GM06990 (cell line): ENCODE measurements at regions not wholly inside any gene's neighbourhood (a gene's known extent, or its start where the extent isn't known, plus 50 kb on each side); places are given as distances from the start of the nearest gene placed in this dataset.

Experiments
- DNase-seq: peaks from one replicate; pipeline ENCODE4 v3.0.0-alpha.2; 2011; ENCODE audit not compliant: insufficient read length; ENCODE audit errors: extremely low read depth
- H3K27me3 ChIP-seq: replicated peaks from 2 replicates; pipeline ENCODE4 v1.6.0; 2011; ENCODE audit warnings: low read length; ENCODE audit not compliant: control insufficient read depth, insufficient read depth
- H3K36me3 ChIP-seq: 2 replicates; pipeline ENCODE4 v1.5.1; 2011; ENCODE audit warnings: low read length; ENCODE audit not compliant: control insufficient read depth, insufficient read depth
- H3K4me3 ChIP-seq: replicated peaks from 2 replicates; pipeline ENCODE4 v1.5.1; 2011; ENCODE audit warnings: low read depth, mild to moderate bottlenecking, control low read depth, low read length
- TF ChIP-seq, protein P1 (sequence below): IDR thresholded peaks from 2 replicates; pipeline ENCODE4 v1.5.1; 2011; ENCODE audit warnings: low read length, control low read depth, mild to moderate bottlenecking, inconsistent platforms; ENCODE audit not compliant: insufficient read depth, poor library complexity, severe bottlenecking

GRCh38 chr3:63089007-63089750 lies 188.9 kb upstream of the SYNPR start:
- DNase-seq, result no peak

GRCh38 chr3:63089751-63090132 lies 188.4 kb upstream of the SYNPR start:
- Histone ChIP-seq H3K36me3 (no peaks in the 10 kb centered on the region), H3K27me3 (no peaks in the 10 kb centered on the region), H3K4me3 (no peak overlapping the region)
- no peak for DNase-seq
- TF ChIP-seq, protein P1, sequence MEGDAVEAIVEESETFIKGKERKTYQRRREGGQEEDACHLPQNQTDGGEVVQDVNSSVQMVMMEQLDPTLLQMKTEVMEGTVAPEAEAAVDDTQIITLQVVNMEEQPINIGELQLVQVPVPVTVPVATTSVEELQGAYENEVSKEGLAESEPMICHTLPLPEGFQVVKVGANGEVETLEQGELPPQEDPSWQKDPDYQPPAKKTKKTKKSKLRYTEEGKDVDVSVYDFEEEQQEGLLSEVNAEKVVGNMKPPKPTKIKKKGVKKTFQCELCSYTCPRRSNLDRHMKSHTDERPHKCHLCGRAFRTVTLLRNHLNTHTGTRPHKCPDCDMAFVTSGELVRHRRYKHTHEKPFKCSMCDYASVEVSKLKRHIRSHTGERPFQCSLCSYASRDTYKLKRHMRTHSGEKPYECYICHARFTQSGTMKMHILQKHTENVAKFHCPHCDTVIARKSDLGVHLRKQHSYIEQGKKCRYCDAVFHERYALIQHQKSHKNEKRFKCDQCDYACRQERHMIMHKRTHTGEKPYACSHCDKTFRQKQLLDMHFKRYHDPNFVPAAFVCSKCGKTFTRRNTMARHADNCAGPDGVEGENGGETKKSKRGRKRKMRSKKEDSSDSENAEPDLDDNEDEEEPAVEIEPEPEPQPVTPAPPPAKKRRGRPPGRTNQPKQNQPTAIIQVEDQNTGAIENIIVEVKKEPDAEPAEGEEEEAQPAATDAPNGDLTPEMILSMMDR, result no peak

More at GRCh38 chr3:63089007-63089750, 188.9 kb upstream of the SYNPR start:
- no peaks in the 10 kb centered on the region for H3K27me3 ChIP-seq
- no peak overlapping the region for H3K4me3 ChIP-seq
- H3K36me3 ChIP-seq, result no peaks in the 10 kb centered on the region
- TF ChIP-seq, protein P1, result no peak

DNA sequence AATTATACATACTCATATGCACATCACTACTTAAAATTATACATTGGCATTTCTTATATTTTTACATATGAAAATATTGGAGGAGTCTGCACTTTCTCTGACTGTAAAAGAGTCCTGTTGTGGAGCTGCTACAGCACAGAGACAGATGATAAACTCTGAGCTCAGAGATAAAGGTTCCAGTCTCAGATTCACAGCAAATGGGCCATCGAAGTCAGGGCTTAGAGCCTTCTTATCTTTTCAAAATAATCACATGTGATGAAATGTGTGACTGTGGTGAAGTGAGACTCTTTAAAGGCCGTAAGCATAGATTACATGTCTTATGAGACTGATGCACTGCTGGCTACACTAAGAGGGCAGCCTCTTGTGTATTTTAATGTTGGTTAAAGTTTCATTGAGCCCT lies 187.5 kb upstream of the SYNPR start:
- TF ChIP-seq, protein P1, result no peak
- Histone ChIP-seq H3K36me3 (no peaks in the 10 kb centered on the region), H3K4me3 (no peak overlapping the region), H3K27me3 (no peaks in the 10 kb centered on the region)
- no peak for DNase-seq

- Histone ChIP-seq H3K36me3 (no peaks in the 10 kb centered on the region), H3K4me3 (no peak overlapping the region), H3K27me3 (no peaks in the 10 kb centered on the region)
- DNase-seq, result no peak
- TF ChIP-seq, protein P1, result no peak
Observed at GRCh38 chr3:63092515-63092914, 185.6 kb upstream of the SYNPR start.

DNA sequence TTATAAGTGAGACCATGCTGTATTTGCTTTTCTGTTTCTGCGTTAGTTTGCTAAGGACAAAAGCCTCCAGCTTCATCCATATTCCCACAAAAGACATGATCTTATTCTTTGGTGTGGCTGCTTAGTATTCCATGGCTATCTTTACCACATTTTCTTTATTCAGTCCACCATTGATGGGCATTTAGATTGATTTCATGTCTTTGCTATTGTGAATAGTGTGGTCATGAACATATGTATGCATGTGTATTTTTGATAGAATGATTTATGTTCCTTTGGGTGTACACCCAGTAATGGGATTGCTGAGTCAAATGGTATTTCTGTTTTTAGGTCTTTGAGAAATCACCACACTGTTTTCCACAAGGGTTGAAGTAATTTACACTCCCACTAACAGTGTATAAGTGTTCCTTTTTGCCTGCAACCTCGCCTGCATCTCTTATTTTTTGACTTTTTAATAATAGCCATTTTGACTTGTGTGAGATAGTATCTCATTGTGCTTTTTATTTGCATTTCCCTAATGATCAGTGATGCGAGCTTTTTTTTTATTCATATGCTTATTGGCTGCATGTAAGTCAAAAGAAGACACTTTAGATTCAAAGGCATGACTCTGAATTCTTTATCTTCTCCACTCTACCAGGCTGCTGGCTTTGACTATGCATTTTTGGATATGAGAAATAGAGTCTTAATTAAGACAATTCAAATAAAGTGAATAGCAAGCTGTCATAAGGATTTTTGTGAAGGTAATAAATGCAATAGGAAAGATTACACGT lies 183.3 kb upstream of the SYNPR start:
- Histone ChIP-seq H3K36me3 (no peaks in the 10 kb centered on the region), H3K4me3 (no peak overlapping the region)
- TF ChIP-seq, protein P1, result no peak

More for the DNA sequence above, 183.3 kb upstream of the SYNPR start:
- no peak for DNase-seq
- H3K27me3 ChIP-seq, result no peaks in the 10 kb centered on the region
